IMR-90 (cell line): ENCODE measurements at regions not wholly inside any gene's neighbourhood (a gene's known extent, or its start where the extent isn't known, plus 50 kb on each side); places are given as distances from the start of the nearest gene placed in this dataset.

Experiments used
- ATAC-seq: fragments of 200-7000 bp; cut with Tn5 transposase; 2 replicates; pipeline ENCODE4 v1.9.1; 2020; ENCODE audit warnings: low read depth, mild to moderate bottlenecking, moderate library complexity
- BruUV-seq: library from RNA; stranded (reverse); fragments of 400-500 nt; replicated peaks from 2 replicates; lab custom pipeline; 2021; lab: Mats Ljungman, UMichigan
- CTCF ChIA-PET: fragments of 300-600 bp; formaldehyde crosslinking; extraction: SDS; loops from one replicate; lab custom pipeline; 2021; ENCODE audit warnings: antibody characterized with exemption; lab: Yijun Ruan, JAX
- POLR2A ChIA-PET: fragments of 300-600 bp; sonication (Branson Sonifier 250); formaldehyde crosslinking; loops from one replicate; lab custom pipeline; 2022; ENCODE audit warnings: antibody characterized with exemption; ENCODE audit not compliant: unreplicated experiment; lab: Charles Lee
- DNase-seq: peaks from one replicate; pipeline ENCODE4 v3.0.0; 2013
- H2AFZ ChIP-seq: replicated peaks from 2 replicates; pipeline ENCODE3; 2013; ENCODE audit warnings: low read length, mild to moderate bottlenecking; ENCODE audit not compliant: poor library complexity
- H2AK5ac ChIP-seq: 2 replicates; pipeline ENCODE4 v1.6.1; 2013; ENCODE audit warnings: low read depth, low read length, inconsistent platforms
- H2AK9ac ChIP-seq: replicated peaks from 2 replicates; pipeline ENCODE3; 2013; ENCODE audit warnings: mild to moderate bottlenecking, low read depth, low read length, moderate library complexity; ENCODE audit not compliant: poor library complexity
- H2BK120ac ChIP-seq: 2 replicates; pipeline ENCODE4 v1.6.1; 2013; ENCODE audit warnings: low read depth, low read length, inconsistent platforms
- H2BK15ac ChIP-seq: 3 replicates; pipeline ENCODE4 v1.6.1; 2013; ENCODE audit warnings: low read depth, low read length, inconsistent platforms
- H2BK20ac ChIP-seq: 2 replicates; pipeline ENCODE4 v1.6.1; 2013; ENCODE audit warnings: low read depth, mild to moderate bottlenecking, inconsistent platforms, low read length, moderate library complexity
- H2BK5ac ChIP-seq: 2 replicates; pipeline ENCODE4 v1.6.1; 2013; ENCODE audit warnings: mild to moderate bottlenecking, low read depth, low read length, inconsistent platforms; ENCODE audit not compliant: poor library complexity, severe bottlenecking
- H3K14ac ChIP-seq: replicated peaks from 2 replicates; pipeline ENCODE4 v1.6.1; 2013; ENCODE audit warnings: low read depth, low read length, inconsistent platforms
- H3K18ac ChIP-seq: 2 replicates; pipeline ENCODE4 v1.6.1; 2013; ENCODE audit warnings: low read depth, low read length, control low read depth
- H3K23ac ChIP-seq: 2 replicates; pipeline ENCODE4 v1.6.1; 2013; ENCODE audit warnings: low read depth, low read length, inconsistent platforms
- H3K27ac ChIP-seq: 2 replicates; pipeline ENCODE4 v1.5.1; 2013; ENCODE audit warnings: mild to moderate bottlenecking, control low read depth, low read length; ENCODE audit not compliant: insufficient read depth
- H3K27me3 ChIP-seq: 2 replicates; pipeline ENCODE4 v1.6.1; 2013; ENCODE audit warnings: low read length; ENCODE audit not compliant: control insufficient read depth, insufficient read depth
- H3K36me3 ChIP-seq: 2 replicates; pipeline ENCODE4 v1.6.1; 2013; ENCODE audit warnings: low read length, mixed read lengths; ENCODE audit not compliant: control insufficient read depth, insufficient read depth
- H3K4ac ChIP-seq: 2 replicates; pipeline ENCODE4 v1.6.1; 2013; ENCODE audit warnings: low read depth, low read length, inconsistent platforms
- H3K4me1 ChIP-seq: 2 replicates; pipeline ENCODE4 v1.6.1; 2013; ENCODE audit warnings: low read length, mixed read lengths; ENCODE audit not compliant: control insufficient read depth, insufficient read depth
- H3K4me2 ChIP-seq: 2 replicates; pipeline ENCODE4 v1.6.1; 2013; ENCODE audit warnings: low read depth, mild to moderate bottlenecking, control low read depth, low read length, moderate library complexity
- H3K4me3 ChIP-seq: 2 replicates; pipeline ENCODE4 v1.5.1; 2013; ENCODE audit warnings: low read depth, mild to moderate bottlenecking, control low read depth, low read length, moderate library complexity; ENCODE audit not compliant: insufficient read depth
- H3K56ac ChIP-seq: 2 replicates; pipeline ENCODE4 v1.6.1; 2013; ENCODE audit warnings: low read length, inconsistent platforms; ENCODE audit not compliant: insufficient read depth; ENCODE audit errors: extremely low read depth
- H3K79me1 ChIP-seq, 2 experiments: 2 replicates each; pipeline ENCODE4 v1.6.1; 2013; ENCODE audit warnings: low read length in 2 of 2, inconsistent platforms in 1 of 2, low read depth in 1 of 2
- H3K9ac ChIP-seq: 2 replicates; pipeline ENCODE4 v1.6.1; 2013; ENCODE audit warnings: low read depth, low read length, control low read depth
- H3K9me1 ChIP-seq: 2 replicates; pipeline ENCODE4 v1.6.1; 2013; ENCODE audit warnings: low read length, inconsistent platforms; ENCODE audit not compliant: insufficient read depth
- H3K9me3 ChIP-seq: 2 replicates; pipeline ENCODE4 v1.6.1; 2013; ENCODE audit warnings: low read length; ENCODE audit not compliant: control insufficient read depth, insufficient read depth
- H4K20me1 ChIP-seq: 2 replicates; pipeline ENCODE4 v1.6.1; 2013; ENCODE audit warnings: low read length, inconsistent platforms; ENCODE audit not compliant: insufficient read depth
- H4K5ac ChIP-seq: 2 replicates; pipeline ENCODE4 v1.6.1; 2013; ENCODE audit warnings: mild to moderate bottlenecking, low read depth, low read length, control low read depth
- H4K8ac ChIP-seq, 2 experiments: 2 replicates each; pipeline ENCODE4 v1.6.1; 2013; ENCODE audit warnings: low read depth in 2 of 2, low read length in 2 of 2, control low read depth in 1 of 2, inconsistent platforms in 1 of 2
- H4K91ac ChIP-seq: 2 replicates; pipeline ENCODE4 v1.6.1; 2013; ENCODE audit warnings: low read depth, low read length, inconsistent platforms; ENCODE audit not compliant: insufficient read depth
- CEBPB ChIP-seq: IDR thresholded peaks from 2 replicates; pipeline ENCODE4 v1.6.1; 2012; ENCODE audit warnings: low read depth, low read length, improper control_type of control experiment
- MAZ ChIP-seq: IDR thresholded peaks from 2 replicates; pipeline ENCODE4 v1.6.1; 2012; ENCODE audit warnings: low read depth, mild to moderate bottlenecking, low read length, improper control_type of control experiment, moderate library complexity, borderline replicate concordance
- NFE2L2 ChIP-seq: fragments of 150-350 bp; IDR thresholded peaks from 2 replicates; pipeline ENCODE4 v1.6.1; 2016; ENCODE audit warnings: low read depth, mild to moderate bottlenecking, low read length
- POLR2A ChIP-seq: IDR thresholded peaks from 2 replicates; pipeline ENCODE4 v1.6.1; 2012; ENCODE audit warnings: mild to moderate bottlenecking, low read depth, low read length
- RCOR1 ChIP-seq: IDR thresholded peaks from 2 replicates; pipeline ENCODE4 v1.6.1; 2012; ENCODE audit warnings: mild to moderate bottlenecking, low read length, improper control_type of control experiment; ENCODE audit not compliant: insufficient replicate concordance
- RFX5 ChIP-seq: IDR thresholded peaks from 2 replicates; pipeline ENCODE4 v1.8.0; 2012; ENCODE audit warnings: low read depth, mild to moderate bottlenecking, low read length, moderate library complexity
- SMC3 ChIP-seq: fragments of 150-350 bp; IDR thresholded peaks from 2 replicates; pipeline ENCODE4 v1.6.1; 2016; ENCODE audit warnings: low read depth, mild to moderate bottlenecking, antibody characterized with exemption, low read length, moderate library complexity
- WGBS, 2 experiments: methylation state at CpG; one replicate each; pipeline versions ENCODE4 v1.1.5 to v1.1.7; 2013; ENCODE audit warnings: missing lambda C conversion rate in 2 of 2; ENCODE audit not compliant: insufficient read length in 1 of 2; ENCODE audit errors: extremely low coverage in 2 of 2; 5-methylcytosine and 5-hydroxymethylcytosine counted together
- dilution Hi-C: fragments of 300-500 bp; cut with HindIII; formaldehyde crosslinking; loops from one replicate; pipeline ENCODE4 v1.14.3; 2018; ENCODE audit warnings: low sequenced_read_pairs; ENCODE audit not compliant: unreplicated experiment
- in situ Hi-C: fragments of 300-500 bp; cut with MboI; formaldehyde crosslinking; loops from 3 replicates; pipeline ENCODE4 v1.14.3; 2019; ENCODE audit warnings: low sequenced_read_pairs, inconsistent platforms, mixed read lengths
- intact Hi-C: fragments of 100-400 bp; cut with micrococcal nuclease; formaldehyde crosslinking; loops from 2 replicates; pipeline ENCODE4 v1.10.0; 2022
- TF ChIP-seq, protein P1 (sequence below): fragments of 150-350 bp; IDR thresholded peaks from 2 replicates; pipeline ENCODE4 v1.6.1; 2017; ENCODE audit warnings: mild to moderate bottlenecking, antibody characterized with exemption, low read length, low read depth
- TF ChIP-seq, protein P2 (sequence below): fragments of 150-350 bp; IDR thresholded peaks from 2 replicates; pipeline ENCODE4 v1.6.1; 2016; ENCODE audit warnings: low read depth, mild to moderate bottlenecking, low read length, moderate library complexity, borderline replicate concordance

DNA sequence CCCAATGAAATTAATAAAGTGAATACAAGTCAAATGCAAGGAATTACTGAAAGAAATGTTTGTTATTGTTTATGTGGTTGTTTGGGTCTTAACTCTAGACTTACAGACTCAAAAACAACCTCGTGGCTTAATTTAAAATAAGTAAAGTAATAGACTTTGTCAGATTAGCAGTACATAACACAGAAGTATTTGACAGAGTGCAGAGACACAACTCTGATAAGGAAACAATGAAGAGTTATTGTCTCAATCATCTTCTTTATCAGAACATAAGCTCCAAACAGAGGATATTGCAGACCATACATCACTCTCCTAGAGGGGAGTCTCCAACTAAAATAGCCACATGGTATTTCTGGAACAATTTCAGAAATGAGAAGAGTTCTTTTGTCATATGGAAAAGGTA is 487.7 kb upstream of the HS3ST5 start:
- no peak overlapping the region for H4K91ac ChIP-seq
- in situ Hi-C loops = no loop called here
- H3K27me3 ChIP-seq = no peaks in the 10 kb centered on the region
- ATAC-seq = no peak
- BruUV-seq = no TSS peak
- no peak overlapping the region for H2AK5ac ChIP-seq
- no peak overlapping the region for H3K23ac ChIP-seq
- intact Hi-C loops = no loop called here
- H3K4me3 ChIP-seq = no peak overlapping the region
- H2AK9ac ChIP-seq = no peak overlapping the region
- no peak overlapping the region for H3K4ac ChIP-seq
- H3K18ac ChIP-seq = no peak overlapping the region
- no peak overlapping the region for H2BK5ac ChIP-seq
- no peak overlapping the region for H3K14ac ChIP-seq
- no peak overlapping the region for H3K4me2 ChIP-seq
- H4K8ac ChIP-seq = no peak overlapping the region
- H4K20me1 ChIP-seq = no peaks in the 10 kb centered on the region
- no peaks in the 10 kb centered on the region for H3K4me1 ChIP-seq
- no peak overlapping the region for H3K56ac ChIP-seq
- no peak overlapping the region for H3K27ac ChIP-seq
- no peak overlapping the region for H2BK120ac ChIP-seq
- DNase-seq = no peak
- H4K5ac ChIP-seq = no peak overlapping the region
- dilution Hi-C loops = no loop called here
- TF ChIP-seq NFE2L2 = no peak
- TF ChIP-seq POLR2A = no peak
- no peak for TF ChIP-seq RCOR1
- TF ChIP-seq SMC3 = no peak
- no peak for TF ChIP-seq MAZ
- TF ChIP-seq RFX5 = no peak
- TF ChIP-seq, protein P1, sequence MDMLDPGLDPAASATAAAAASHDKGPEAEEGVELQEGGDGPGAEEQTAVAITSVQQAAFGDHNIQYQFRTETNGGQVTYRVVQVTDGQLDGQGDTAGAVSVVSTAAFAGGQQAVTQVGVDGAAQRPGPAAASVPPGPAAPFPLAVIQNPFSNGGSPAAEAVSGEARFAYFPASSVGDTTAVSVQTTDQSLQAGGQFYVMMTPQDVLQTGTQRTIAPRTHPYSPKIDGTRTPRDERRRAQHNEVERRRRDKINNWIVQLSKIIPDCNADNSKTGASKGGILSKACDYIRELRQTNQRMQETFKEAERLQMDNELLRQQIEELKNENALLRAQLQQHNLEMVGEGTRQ = no peak
- TF ChIP-seq CEBPB = no peak
- TF ChIP-seq, protein P2, sequence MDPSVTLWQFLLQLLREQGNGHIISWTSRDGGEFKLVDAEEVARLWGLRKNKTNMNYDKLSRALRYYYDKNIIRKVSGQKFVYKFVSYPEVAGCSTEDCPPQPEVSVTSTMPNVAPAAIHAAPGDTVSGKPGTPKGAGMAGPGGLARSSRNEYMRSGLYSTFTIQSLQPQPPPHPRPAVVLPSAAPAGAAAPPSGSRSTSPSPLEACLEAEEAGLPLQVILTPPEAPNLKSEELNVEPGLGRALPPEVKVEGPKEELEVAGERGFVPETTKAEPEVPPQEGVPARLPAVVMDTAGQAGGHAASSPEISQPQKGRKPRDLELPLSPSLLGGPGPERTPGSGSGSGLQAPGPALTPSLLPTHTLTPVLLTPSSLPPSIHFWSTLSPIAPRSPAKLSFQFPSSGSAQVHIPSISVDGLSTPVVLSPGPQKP = no peak
- WGBS, 2 experiments = no CpG with 5 or more reads among the region's 1 CpG
- H2BK20ac ChIP-seq = no peak overlapping the region
- H2BK15ac ChIP-seq = no peak overlapping the region
- no peaks in the 10 kb centered on the region for H3K9me1 ChIP-seq
- no peak overlapping the region for H3K9ac ChIP-seq
- CTCF ChIA-PET = no interaction called here
- no peaks in the 10 kb centered on the region for H3K79me1 ChIP-seq
- no peaks in the 10 kb centered on the region for H3K36me3 ChIP-seq
- H2AFZ ChIP-seq = no peak overlapping the region
- H3K9me3 ChIP-seq = no peaks in the 10 kb centered on the region
- POLR2A ChIA-PET = no interaction called here
